Femur (tissue), 1 donor: ENCODE measurements at regions not wholly inside any gene's neighbourhood (a gene's known extent, or its start where the extent isn't known, plus 50 kb on each side); places are given as distances from the start of the nearest gene placed in this dataset.

ENCODE experiments used
- DNase-seq: peaks from one replicate; pipeline ENCODE4 v3.0.0-alpha.2; 2017

GRCh38 chr12:60148831-60149230 is 553.0 kb downstream of the SLC16A7 start:
- no peak for DNase-seq

GRCh38 chr12:60152756-60153155 is 556.9 kb downstream of the SLC16A7 start:
- DNase-seq: no peak

- no peak for DNase-seq
Observed at GRCh38 chr12:60159761-60160160, 563.9 kb downstream of the SLC16A7 start.

- DNase-seq: no peak
Observed at GRCh38 chr12:60162988-60163720, 567.3 kb downstream of the SLC16A7 start.

- no peak for DNase-seq
Observed at GRCh38 chr12:60165781-60166180, 570.0 kb downstream of the SLC16A7 start.

- no peak for DNase-seq
Observed at GRCh38 chr12:60168441-60168840, 572.6 kb downstream of the SLC16A7 start.

GRCh38 chr12:60169904-60170303 is 574.1 kb downstream of the SLC16A7 start:
- no peak for DNase-seq

GRCh38 chr12:60172266-60173211 is 576.7 kb downstream of the SLC16A7 start:
- DNase-seq: no peak

GRCh38 chr12:60173224-60174170 is 577.7 kb downstream of the SLC16A7 start:
- no peak for DNase-seq

GRCh38 chr12:60174476-60174875 is 578.6 kb downstream of the SLC16A7 start:
- DNase-seq: no peak

- DNase-seq: no peak
Observed at GRCh38 chr12:60174941-60175340, 579.1 kb downstream of the SLC16A7 start.

- DNase-seq: no peak
Observed at GRCh38 chr12:60176891-60177290, 581.1 kb downstream of the SLC16A7 start.

GRCh38 chr12:60180298-60180697 is 584.5 kb downstream of the SLC16A7 start:
- DNase-seq: no peak

- no peak for DNase-seq
Observed at GRCh38 chr12:60182354-60182753, 586.5 kb downstream of the SLC16A7 start.

- DNase-seq: no peak
Observed at GRCh38 chr12:60184096-60184495, 588.3 kb downstream of the SLC16A7 start.

GRCh38 chr12:60185060-60185459 is 589.2 kb downstream of the SLC16A7 start:
- DNase-seq: no peak

- DNase-seq: no peak
Observed at GRCh38 chr12:60191271-60191670, 595.4 kb downstream of the SLC16A7 start.

GRCh38 chr12:60191676-60192359 is 596.0 kb downstream of the SLC16A7 start:
- DNase-seq: no peak

- DNase-seq: no peak
Observed at GRCh38 chr12:60194678-60195077, 598.8 kb downstream of the SLC16A7 start.

- no peak for DNase-seq
Observed at GRCh38 chr12:60195483-60195882, 599.7 kb downstream of the SLC16A7 start.

- DNase-seq: no peak
Observed at GRCh38 chr12:60196366-60196765, 600.5 kb downstream of the SLC16A7 start.

- no peak for DNase-seq
Observed at GRCh38 chr12:60197589-60197988, 601.8 kb downstream of the SLC16A7 start.
